NCI-H2029 treated with DMSO at 0.1 percent for 48 hours (cell line): ENCODE measurements at regions not wholly inside any gene's neighbourhood (a gene's known extent, or its start where the extent isn't known, plus 50 kb on each side); places are given as distances from the start of the nearest gene placed in this dataset.
A peak's percentile ranks its signal among the peaks of the same experiment; 100 is the strongest.
"Not testable (repeated sequence)": the region's sequence is repeated elsewhere in the genome, so short reads cannot be mapped to it uniquely, and the experiment has no call there.

ENCODE experiments used
- DNase-seq: peaks from one replicate; lab custom pipeline; 2025; lab: John Stamatoyannopoulos, UW

GRCh38 chr12:63508543-63508942 lies 159.8 kb downstream of the DPY19L2 start:
- DNase-seq = no peak

- DNase-seq = no peak
These were observed 168.7 kb downstream of the DPY19L2 start for GRCh38 chr12:63499567-63499966.

- no peak for DNase-seq
These were observed 170.1 kb downstream of the DPY19L2 start for GRCh38 chr12:63498239-63498638.

GRCh38 chr12:63496654-63497053 lies 171.6 kb downstream of the DPY19L2 start:
- no peak for DNase-seq

- no peak for DNase-seq
These were observed 172.3 kb downstream of the DPY19L2 start for GRCh38 chr12:63495974-63496373.

GRCh38 chr12:63493357-63493756 lies 174.9 kb downstream of the DPY19L2 start:
- not testable (repeated sequence) for DNase-seq

- no peak for DNase-seq
These were observed 188.1 kb downstream of the DPY19L2 start for GRCh38 chr12:63480186-63480585.

GRCh38 chr12:63470161-63470560 lies 198.1 kb downstream of the DPY19L2 start:
- no peak for DNase-seq

- DNase-seq = no peak
These were observed 200.3 kb downstream of the DPY19L2 start for GRCh38 chr12:63467951-63468350.

GRCh38 chr12:63457857-63458256 lies 210.4 kb downstream of the DPY19L2 start:
- no peak for DNase-seq

GRCh38 chr12:63457428-63457827 lies 210.9 kb downstream of the DPY19L2 start:
- no peak for DNase-seq

- DNase-seq = no peak
These were observed 217.5 kb downstream of the DPY19L2 start for GRCh38 chr12:63450816-63451215.

- DNase-seq = no peak
These were observed 218.0 kb downstream of the DPY19L2 start for GRCh38 chr12:63450334-63450733.

- DNase-seq = no peak
These were observed 222.9 kb downstream of the DPY19L2 start for GRCh38 chr12:63445224-63445880.

GRCh38 chr12:63440048-63440447 lies 228.2 kb downstream of the DPY19L2 start:
- no peak for DNase-seq

- not testable (repeated sequence) for DNase-seq
These were observed 233.9 kb downstream of the DPY19L2 start for GRCh38 chr12:63434384-63434783.

- not testable (repeated sequence) for DNase-seq
These were observed 240.3 kb downstream of the DPY19L2 start for GRCh38 chr12:63427969-63428368.

- not testable (repeated sequence) for DNase-seq
These were observed 241.3 kb downstream of the DPY19L2 start for GRCh38 chr12:63427029-63427428.

GRCh38 chr12:63424671-63425070 lies 243.6 kb downstream of the DPY19L2 start:
- no peak for DNase-seq

GRCh38 chr12:63423839-63424238 lies 244.5 kb downstream of the DPY19L2 start:
- no peak for DNase-seq

GRCh38 chr12:63420206-63420644 lies 248.1 kb downstream of the DPY19L2 start:
- DNase-seq = peak; percentile 66

- DNase-seq = no peak
These were observed 249.1 kb downstream of the DPY19L2 start for GRCh38 chr12:63419154-63419553.

GRCh38 chr12:63416788-63417187 lies 251.5 kb downstream of the DPY19L2 start:
- DNase-seq = no peak

- DNase-seq = no peak
These were observed 252.9 kb downstream of the DPY19L2 start for GRCh38 chr12:63415357-63415756.
